ENCODE measurements at regions not wholly inside any gene's neighbourhood (a gene's known extent, or its start where the extent isn't known, plus 50 kb on each side); places are given as distances from the start of the nearest gene placed in this dataset.

GRCh38 chr6:27556406-27556805, 83.5 kb upstream of the ZNF184 start:
- TF ChIP-seq CTCF (IDR thresholded peaks at IDR 0.05 in 8 of 11, conservative IDR thresholded peaks at IDR 0.05 in 3 of 11) (no peak), POLR2AphosphoS5 (IDR thresholded peaks at IDR 0.05) (no peak), POLR2A (IDR thresholded peaks at IDR 0.05) (no peak)
